B cell (primary cell): ENCODE measurements at regions not wholly inside any gene's neighbourhood (a gene's known extent, or its start where the extent isn't known, plus 50 kb on each side); places are given as distances from the start of the nearest gene placed in this dataset.

Experiments
- ATAC-seq: fragments of 200-7000 bp; cut with Tn5 transposase; one replicate; pipeline ENCODE4 v1.10.0; 2021; ENCODE audit warnings: low read depth, mild to moderate bottlenecking, moderate number of reproducible peaks, moderate library complexity
- CTCF ChIA-PET: fragments of 350-600 bp; sonication (Branson Sonifier 250); formaldehyde crosslinking; loops from one replicate; lab custom pipeline; 2021; ENCODE audit warnings: antibody characterized with exemption, inconsistent platforms; lab: Charles Lee
- POLR2A ChIA-PET: fragments of 350-600 bp; sonication (Branson Sonifier 250); formaldehyde crosslinking; loops from one replicate; lab custom pipeline; 2021; ENCODE audit warnings: antibody characterized with exemption; lab: Charles Lee
- DNase-seq: peaks from one replicate; pipeline ENCODE4 v3.0.0; 2013
- H2AFZ ChIP-seq: 2 replicates; pipeline ENCODE4 v1.6.1; 2012; ENCODE audit warnings: mild to moderate bottlenecking, low read depth, low read length; ENCODE audit not compliant: insufficient read depth, poor library complexity, severe bottlenecking
- H3K27ac ChIP-seq, 2 donors: 1 replicate in 1 of 2; 2 replicates in 1 of 2; pipeline ENCODE4 v1.5.1; 2012 to 2013; ENCODE audit warnings: low read length in 2 of 2, mild to moderate bottlenecking in 2 of 2, moderate library complexity in 1 of 2
- H3K27me3 ChIP-seq, 4 experiments: fragments of 200-600 bp in 1 of 4; sonication (generic) in 1 of 4; replicated peaks in 1 of 4; 1 replicate in 2 of 4; 2 replicates in 2 of 4; pipeline versions ENCODE4 v1.6.1 to v1.7.0; 2013 to 2016; ENCODE audit warnings: low read length in 3 of 4, mild to moderate bottlenecking in 2 of 4, mixed read lengths in 1 of 4, moderate library complexity in 1 of 4; ENCODE audit not compliant: insufficient read depth in 4 of 4, control insufficient read depth in 3 of 4; ENCODE audit errors: control extremely low read depth in 1 of 4
- H3K36me3 ChIP-seq, 2 experiments: replicated peaks in 1 of 2; 1 replicate in 1 of 2; 2 replicates in 1 of 2; pipeline versions ENCODE4 v1.6.1 to v1.7.1; 2013; ENCODE audit warnings: low read length in 1 of 2; ENCODE audit not compliant: insufficient read depth in 2 of 2, control insufficient read depth in 1 of 2; ENCODE audit errors: control extremely low read depth in 1 of 2, extremely low read depth in 1 of 2
- H3K4me1 ChIP-seq, 2 donors: fragments of 200-600 bp in 1 of 2; sonication (generic) in 1 of 2; 1 replicate in 1 of 2; 2 replicates in 1 of 2; pipeline versions ENCODE4 v1.5.1 to v1.6.1; 2013 to 2017; ENCODE audit warnings: low read length in 2 of 2; ENCODE audit not compliant: control insufficient read depth in 2 of 2, insufficient read depth in 2 of 2
- H3K4me2 ChIP-seq: replicated peaks from 2 replicates; pipeline ENCODE3; 2012; ENCODE audit warnings: mild to moderate bottlenecking, low read depth, low read length; ENCODE audit not compliant: poor library complexity, severe bottlenecking
- H3K4me3 ChIP-seq, 5 experiments: fragments of 200-600 bp in 1 of 5; sonication (generic) in 1 of 5; 1 replicate in 3 of 5; 2 replicates in 2 of 5; pipeline versions ENCODE4 v1.5.1 to v1.7.0; 2011 to 2016; ENCODE audit warnings: low read length in 4 of 5, mild to moderate bottlenecking in 4 of 5, low read depth in 2 of 5, control low read depth in 1 of 5, moderate library complexity in 1 of 5; ENCODE audit not compliant: insufficient read depth in 1 of 5; ENCODE audit errors: control extremely low read depth in 1 of 5, extremely low read depth in 1 of 5
- H3K79me2 ChIP-seq: fragments of 200-600 bp; sonication (generic); one replicate; pipeline ENCODE4 v1.6.0; 2016; ENCODE audit warnings: low read length; ENCODE audit not compliant: control insufficient read depth, insufficient read depth
- H3K9ac ChIP-seq: fragments of 200-600 bp; sonication (generic); 2 replicates; pipeline ENCODE4 v1.6.1; 2017; ENCODE audit warnings: mild to moderate bottlenecking, low read length, moderate library complexity
- H3K9me3 ChIP-seq, 3 donors: one replicate each; pipeline versions ENCODE4 v1.6.1 to v1.7.1; 2013; ENCODE audit warnings: low read length in 2 of 3; ENCODE audit not compliant: control insufficient read depth in 2 of 3, insufficient read depth in 1 of 3; ENCODE audit errors: control extremely low read depth in 1 of 3
- H4K20me1 ChIP-seq: 2 replicates; pipeline ENCODE4 v1.6.0; 2012; ENCODE audit warnings: mild to moderate bottlenecking, low read length; ENCODE audit not compliant: insufficient read depth, control insufficient read depth, poor library complexity, severe bottlenecking
- H3K27ac Mint-ChIP-seq: one replicate; pipeline ENCODE4 v1.8.0; 2021; ENCODE audit warnings: mixed read lengths
- H3K27me3 Mint-ChIP-seq: one replicate; pipeline ENCODE4 v1.8.0; 2021; ENCODE audit warnings: mixed read lengths
- H3K4me1 Mint-ChIP-seq: one replicate; pipeline ENCODE4 v1.8.0; 2021; ENCODE audit warnings: mixed read lengths
- H3K4me3 Mint-ChIP-seq: one replicate; pipeline ENCODE4 v1.8.0; 2021; ENCODE audit warnings: mixed read lengths
- H3K9me3 Mint-ChIP-seq: one replicate; pipeline ENCODE4 v1.8.0; 2022; ENCODE audit warnings: mixed read lengths; ENCODE audit not compliant: insufficient read depth
- EZH2 ChIP-seq: IDR thresholded peaks from 2 replicates; pipeline ENCODE4 v1.6.1; 2012; ENCODE audit warnings: borderline replicate concordance, low read depth, mild to moderate bottlenecking, moderate library complexity, low read length; ENCODE audit not compliant: insufficient read depth, poor library complexity, severe bottlenecking
- WGBS: methylation state at CpG from one replicate; pipeline ENCODE4 v1.1.5; 2013; ENCODE audit warnings: missing lambda C conversion rate; ENCODE audit not compliant: insufficient coverage; 5-methylcytosine and 5-hydroxymethylcytosine counted together
- intact Hi-C: fragments of 100-400 bp; cut with micrococcal nuclease; formaldehyde crosslinking; loops from one replicate; pipeline ENCODE4 v1.10.0; 2022
- TF ChIP-seq, protein P1 (sequence below): fragments of 200-600 bp; IDR thresholded peaks from one replicate; pipeline ENCODE4 v1.8.0; 2022; ENCODE audit warnings: antibody characterized with exemption, mild to moderate bottlenecking

DNA sequence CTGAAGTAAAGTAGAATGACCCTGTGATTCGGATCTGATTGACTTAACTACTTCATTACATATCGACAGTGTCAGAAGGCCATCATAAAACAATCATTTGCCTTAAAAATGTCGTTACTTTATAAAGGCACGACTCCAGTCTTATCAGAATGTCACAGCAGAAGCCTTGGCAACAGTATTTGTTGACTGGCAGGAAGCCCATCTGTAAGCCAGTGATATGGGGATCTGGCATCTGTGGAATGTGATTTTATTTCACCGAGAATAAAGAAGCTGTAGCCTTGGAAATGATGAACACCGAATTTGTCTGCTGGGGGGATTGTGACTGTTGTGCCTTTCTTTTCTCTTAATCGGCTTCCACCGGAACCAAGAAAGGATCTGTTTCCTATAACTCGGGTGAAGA, 362.5 kb downstream of the TDRD3 start:
- Histone ChIP-seq H3K9me3 (no peaks in the 10 kb centered on the region), H3K27me3 (no peaks in the 10 kb centered on the region), H2AFZ (no peak overlapping the region), H3K4me2 (no peak overlapping the region), H3K4me1 (no peaks in the 10 kb centered on the region), H3K36me3 (no peaks in the 10 kb centered on the region), H3K4me3 (no peak overlapping the region), H4K20me1 (no peaks in the 10 kb centered on the region), H3K27ac (no peak overlapping the region), H3K9ac (no peak overlapping the region), H3K79me2 (no peaks in the 10 kb centered on the region)
- H3K27me3 Mint-ChIP-seq: no peaks in the 10 kb centered on the region
- ATAC-seq: no peak
- CTCF ChIA-PET: no interaction called here
- no peak overlapping the region for H3K27ac Mint-ChIP-seq
- 25% methylated on average over 4 of the region's 9 CpGs for WGBS
- no peak for TF ChIP-seq EZH2
- TF ChIP-seq, protein P1, sequence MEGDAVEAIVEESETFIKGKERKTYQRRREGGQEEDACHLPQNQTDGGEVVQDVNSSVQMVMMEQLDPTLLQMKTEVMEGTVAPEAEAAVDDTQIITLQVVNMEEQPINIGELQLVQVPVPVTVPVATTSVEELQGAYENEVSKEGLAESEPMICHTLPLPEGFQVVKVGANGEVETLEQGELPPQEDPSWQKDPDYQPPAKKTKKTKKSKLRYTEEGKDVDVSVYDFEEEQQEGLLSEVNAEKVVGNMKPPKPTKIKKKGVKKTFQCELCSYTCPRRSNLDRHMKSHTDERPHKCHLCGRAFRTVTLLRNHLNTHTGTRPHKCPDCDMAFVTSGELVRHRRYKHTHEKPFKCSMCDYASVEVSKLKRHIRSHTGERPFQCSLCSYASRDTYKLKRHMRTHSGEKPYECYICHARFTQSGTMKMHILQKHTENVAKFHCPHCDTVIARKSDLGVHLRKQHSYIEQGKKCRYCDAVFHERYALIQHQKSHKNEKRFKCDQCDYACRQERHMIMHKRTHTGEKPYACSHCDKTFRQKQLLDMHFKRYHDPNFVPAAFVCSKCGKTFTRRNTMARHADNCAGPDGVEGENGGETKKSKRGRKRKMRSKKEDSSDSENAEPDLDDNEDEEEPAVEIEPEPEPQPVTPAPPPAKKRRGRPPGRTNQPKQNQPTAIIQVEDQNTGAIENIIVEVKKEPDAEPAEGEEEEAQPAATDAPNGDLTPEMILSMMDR: no peak
- no peak overlapping the region for H3K4me3 Mint-ChIP-seq
- POLR2A ChIA-PET: no interaction called here
- peaks cover 10% of the 10 kb centered on the region for H3K9me3 Mint-ChIP-seq
- no peaks in the 10 kb centered on the region for H3K4me1 Mint-ChIP-seq
- intact Hi-C loops: no loop called here
- no peak for DNase-seq

DNA sequence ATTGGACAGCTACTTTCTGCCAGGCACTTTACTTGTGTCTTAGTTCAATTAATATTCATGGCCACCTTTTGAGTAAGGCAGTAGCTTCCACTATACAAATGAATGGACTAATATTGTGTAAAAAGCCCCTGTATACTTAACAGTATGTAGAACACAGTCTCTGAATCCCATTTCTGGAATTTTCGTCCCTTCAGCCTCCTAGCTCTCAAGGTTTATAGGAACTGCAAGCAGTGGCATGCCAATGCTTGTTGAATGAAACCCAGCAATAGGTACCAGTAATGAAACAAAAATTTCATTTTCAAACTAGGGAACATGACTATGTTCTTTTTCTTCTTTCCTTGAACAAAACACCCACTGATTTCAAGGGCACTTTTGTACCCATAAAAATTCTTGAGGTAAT, 361.6 kb downstream of the TDRD3 start:
- H3K4me3 Mint-ChIP-seq: no peak overlapping the region
- Histone ChIP-seq H3K9ac (no peak overlapping the region), H3K36me3 (no peaks in the 10 kb centered on the region), H3K4me3 (no peak overlapping the region), H2AFZ (no peak overlapping the region), H3K9me3 (no peaks in the 10 kb centered on the region), H3K4me1 (no peaks in the 10 kb centered on the region), H3K79me2 (no peaks in the 10 kb centered on the region), H3K27me3 (no peaks in the 10 kb centered on the region), H3K27ac (no peak overlapping the region), H4K20me1 (no peaks in the 10 kb centered on the region), H3K4me2 (no peak overlapping the region)
- H3K4me1 Mint-ChIP-seq: no peaks in the 10 kb centered on the region
- ChIA-PET CTCF (no interaction called here), POLR2A (no interaction called here)
- intact Hi-C loops: no loop called here
- H3K9me3 Mint-ChIP-seq: peaks cover 10% of the 10 kb centered on the region
- no peak for TF ChIP-seq EZH2
- TF ChIP-seq, protein P1: no peak
- 83% methylated on average over 1 of the region's 1 CpG for WGBS
- no peaks in the 10 kb centered on the region for H3K27me3 Mint-ChIP-seq
- H3K27ac Mint-ChIP-seq: no peak overlapping the region
- no peak for DNase-seq
- ATAC-seq: no peak
